ENCODE measurements at regions not wholly inside any gene's neighbourhood (a gene's known extent, or its start where the extent isn't known, plus 50 kb on each side); places are given as distances from the start of the nearest gene placed in this dataset.

DNA sequence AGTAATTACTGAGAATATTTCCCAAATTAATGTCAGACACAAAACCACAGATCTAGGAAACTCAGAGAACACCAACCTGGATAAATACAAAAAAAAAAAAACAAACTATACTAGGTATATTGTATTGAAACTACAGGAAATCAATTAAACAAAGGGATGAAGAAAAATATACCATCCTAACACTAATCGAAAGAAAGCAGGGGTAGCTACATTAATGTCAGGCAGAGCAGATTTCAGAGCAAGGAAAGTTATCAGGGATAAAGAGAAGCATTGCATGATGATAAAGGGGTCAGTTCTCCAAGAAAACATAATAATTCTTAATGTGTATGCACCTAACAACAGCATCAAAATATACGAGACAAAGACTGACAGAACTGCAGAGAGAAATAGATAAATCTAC is 89.9 kb downstream of the TOMM20 start:
- Histone ChIP-seq H3K9me3 (ENCODE audit: severe bottlenecking) (no peaks in the 10 kb centered on the region), H3K4me3 (ENCODE audit: severe bottlenecking) (no peak overlapping the region), H3K27ac (ENCODE audit: poor library complexity, severe bottlenecking) (no peak overlapping the region), H3K27me3 (ENCODE audit: insufficient read depth, poor library complexity, severe bottlenecking) (no peaks in the 10 kb centered on the region), H3K4me1 (ENCODE audit: insufficient read depth, poor library complexity, severe bottlenecking) (no peaks in the 10 kb centered on the region), H3K36me3 (ENCODE audit: low read depth) (no peaks in the 10 kb centered on the region)
- ATAC-seq (ENCODE audit: low read depth) (no peak), DNase-seq (ENCODE audit: low spot score) (no peak)
- TF ChIP-seq, protein P1, sequence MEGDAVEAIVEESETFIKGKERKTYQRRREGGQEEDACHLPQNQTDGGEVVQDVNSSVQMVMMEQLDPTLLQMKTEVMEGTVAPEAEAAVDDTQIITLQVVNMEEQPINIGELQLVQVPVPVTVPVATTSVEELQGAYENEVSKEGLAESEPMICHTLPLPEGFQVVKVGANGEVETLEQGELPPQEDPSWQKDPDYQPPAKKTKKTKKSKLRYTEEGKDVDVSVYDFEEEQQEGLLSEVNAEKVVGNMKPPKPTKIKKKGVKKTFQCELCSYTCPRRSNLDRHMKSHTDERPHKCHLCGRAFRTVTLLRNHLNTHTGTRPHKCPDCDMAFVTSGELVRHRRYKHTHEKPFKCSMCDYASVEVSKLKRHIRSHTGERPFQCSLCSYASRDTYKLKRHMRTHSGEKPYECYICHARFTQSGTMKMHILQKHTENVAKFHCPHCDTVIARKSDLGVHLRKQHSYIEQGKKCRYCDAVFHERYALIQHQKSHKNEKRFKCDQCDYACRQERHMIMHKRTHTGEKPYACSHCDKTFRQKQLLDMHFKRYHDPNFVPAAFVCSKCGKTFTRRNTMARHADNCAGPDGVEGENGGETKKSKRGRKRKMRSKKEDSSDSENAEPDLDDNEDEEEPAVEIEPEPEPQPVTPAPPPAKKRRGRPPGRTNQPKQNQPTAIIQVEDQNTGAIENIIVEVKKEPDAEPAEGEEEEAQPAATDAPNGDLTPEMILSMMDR (IDR thresholded peaks at IDR 0.05; ENCODE audit: poor library complexity, severe bottlenecking) = no peak

DNA sequence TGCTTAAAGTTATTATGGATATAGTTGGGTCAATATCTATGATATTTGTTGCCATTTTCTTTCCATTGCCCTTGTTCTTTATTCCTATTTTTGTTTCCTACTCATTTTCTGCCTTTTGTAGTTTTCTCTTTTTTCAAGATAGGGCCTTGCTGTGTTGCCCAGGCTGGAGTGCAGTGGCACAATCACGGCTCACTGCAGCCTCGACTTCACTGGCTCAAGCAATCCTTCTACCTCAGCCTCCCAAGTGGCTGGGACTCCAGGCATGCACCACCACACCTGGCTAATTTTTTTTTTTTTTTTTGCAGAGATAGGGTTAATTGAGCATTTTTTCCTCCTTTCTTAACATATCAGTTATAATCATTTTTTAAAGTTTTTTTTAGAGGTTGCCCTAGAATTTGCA is 92.7 kb downstream of the TOMM20 start:
- ATAC-seq (ENCODE audit: low read depth) = no peak
- H3K4me3 ChIP-seq (ENCODE audit: severe bottlenecking) = no peak overlapping the region
- H3K36me3 ChIP-seq (ENCODE audit: low read depth) = no peaks in the 10 kb centered on the region
- TF ChIP-seq, protein P1 (IDR thresholded peaks at IDR 0.05; ENCODE audit: poor library complexity, severe bottlenecking) = no peak
- H3K4me1 ChIP-seq (ENCODE audit: insufficient read depth, poor library complexity, severe bottlenecking) = no peaks in the 10 kb centered on the region
- no peak overlapping the region for H3K27ac ChIP-seq (ENCODE audit: poor library complexity, severe bottlenecking)
- DNase-seq (ENCODE audit: low spot score) = no peak
- no peaks in the 10 kb centered on the region for H3K9me3 ChIP-seq (ENCODE audit: severe bottlenecking)
- no peaks in the 10 kb centered on the region for H3K27me3 ChIP-seq (ENCODE audit: insufficient read depth, poor library complexity, severe bottlenecking)

DNA sequence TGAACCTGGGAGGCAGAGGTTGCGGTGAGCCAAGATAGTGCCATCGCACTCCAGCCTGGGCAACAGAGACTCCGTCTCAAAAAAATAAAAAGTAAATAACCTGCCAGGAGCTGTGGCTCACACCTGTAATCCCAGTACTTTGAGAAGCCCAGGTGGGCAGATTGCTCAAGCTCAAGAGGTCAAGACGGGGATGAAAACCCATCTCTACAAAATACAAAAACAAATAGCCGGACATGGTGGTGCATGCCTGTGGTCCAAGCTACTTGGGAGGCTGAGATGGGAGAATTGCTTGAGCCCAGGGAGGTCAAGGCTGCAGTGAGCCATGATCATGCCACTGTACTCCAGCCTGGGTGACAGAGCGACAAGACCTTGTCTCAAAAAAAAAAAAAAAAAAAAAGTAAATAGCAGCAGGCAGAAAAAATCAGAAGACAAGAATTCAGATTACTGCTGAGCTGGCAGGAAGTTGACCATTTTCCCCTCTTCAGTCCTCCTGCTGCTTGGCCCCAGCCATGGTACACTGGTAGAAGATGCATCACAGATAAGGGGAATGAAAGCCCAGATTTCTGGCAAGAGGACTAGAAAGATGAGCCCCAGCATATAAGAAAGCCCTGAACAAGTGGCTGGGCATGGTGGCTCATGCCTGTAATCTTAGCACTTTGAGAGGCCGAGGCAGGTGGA is 97.6 kb downstream of the TOMM20 start:
- TF ChIP-seq, protein P1 (IDR thresholded peaks at IDR 0.05; ENCODE audit: poor library complexity, severe bottlenecking) = no peak
- no peak for ATAC-seq (ENCODE audit: low read depth)

DNA sequence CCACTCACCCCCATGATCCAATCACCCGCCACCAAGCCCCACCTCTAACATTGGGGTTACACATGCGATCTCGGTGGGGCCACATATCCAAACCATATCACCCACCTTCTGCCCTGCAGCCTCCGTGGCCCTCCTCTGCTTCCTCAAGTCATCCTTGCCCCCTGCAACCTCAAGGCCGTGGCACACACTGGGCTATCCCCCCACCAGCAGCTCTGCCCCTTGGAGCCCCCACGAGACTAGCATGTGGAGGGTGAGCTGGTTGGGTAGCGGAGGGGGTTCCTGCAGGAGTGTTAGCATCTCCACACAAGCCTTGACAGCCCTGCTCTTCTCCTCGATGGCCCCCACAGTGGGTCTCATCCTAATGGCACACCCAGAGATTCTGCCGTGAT is 100.8 kb downstream of the TOMM20 start:
- DNase-seq (ENCODE audit: low spot score) = no peak
- H3K4me1 ChIP-seq (ENCODE audit: insufficient read depth, poor library complexity, severe bottlenecking) = peaks cover 4% of the 10 kb centered on the region
- no peak for ATAC-seq (ENCODE audit: low read depth)
- H3K9me3 ChIP-seq (ENCODE audit: severe bottlenecking) = no peaks in the 10 kb centered on the region
- no peaks in the 10 kb centered on the region for H3K27me3 ChIP-seq (ENCODE audit: insufficient read depth, poor library complexity, severe bottlenecking)
- H3K27ac ChIP-seq (ENCODE audit: poor library complexity, severe bottlenecking) = no peak overlapping the region
- no peaks in the 10 kb centered on the region for H3K36me3 ChIP-seq (ENCODE audit: low read depth)
- H3K4me3 ChIP-seq (ENCODE audit: severe bottlenecking) = no peak overlapping the region
- TF ChIP-seq, protein P1 (IDR thresholded peaks at IDR 0.05; ENCODE audit: poor library complexity, severe bottlenecking) = no peak

More for the DNA sequence above, 97.6 kb downstream of the TOMM20 start:
- Histone ChIP-seq H3K36me3 (ENCODE audit: low read depth) (no peaks in the 10 kb centered on the region), H3K4me1 (ENCODE audit: insufficient read depth, poor library complexity, severe bottlenecking) (peaks cover 3% of the 10 kb centered on the region), H3K9me3 (ENCODE audit: severe bottlenecking) (no peaks in the 10 kb centered on the region), H3K4me3 (ENCODE audit: severe bottlenecking) (no peak overlapping the region), H3K27ac (ENCODE audit: poor library complexity, severe bottlenecking) (no peak overlapping the region), H3K27me3 (ENCODE audit: insufficient read depth, poor library complexity, severe bottlenecking) (no peaks in the 10 kb centered on the region)
- no peak for DNase-seq (ENCODE audit: low spot score)

DNA sequence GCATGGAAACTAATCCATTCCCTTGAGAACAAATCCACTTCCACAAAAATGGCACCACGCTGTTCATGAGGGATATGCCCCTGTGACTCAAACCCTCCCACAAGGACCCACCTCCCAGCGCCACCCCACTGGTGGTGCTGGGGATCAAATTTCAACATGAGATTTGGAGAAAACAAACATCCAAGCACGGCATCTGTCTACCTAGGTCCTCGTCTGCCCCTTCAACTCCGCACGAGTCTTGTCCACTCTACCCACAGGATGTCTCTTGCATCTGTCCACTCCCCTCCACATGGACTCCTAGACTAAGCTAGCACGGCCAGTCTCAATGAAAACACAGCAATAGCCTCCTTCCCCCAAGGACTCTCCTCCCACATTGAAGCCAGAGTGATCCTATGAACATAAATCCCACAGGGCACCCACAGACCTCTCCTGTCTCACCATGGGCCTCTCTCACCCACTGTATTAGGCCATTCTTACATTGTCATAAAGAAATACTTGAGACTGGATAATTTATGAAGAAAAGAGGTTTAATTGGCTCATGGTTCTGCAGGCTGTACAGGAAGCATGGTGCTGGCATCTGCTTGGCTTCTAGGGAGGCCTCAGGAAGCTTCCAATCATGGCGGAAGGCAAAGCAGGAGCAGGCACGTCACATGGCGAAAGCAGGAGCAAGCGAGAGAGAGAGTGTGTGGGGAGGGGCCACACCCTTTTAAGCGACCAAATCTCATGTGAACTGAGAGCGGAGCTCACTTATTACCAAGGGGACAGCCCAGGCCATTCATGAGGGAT is 101.4 kb downstream of the TOMM20 start:
- peaks cover 4% of the 10 kb centered on the region for H3K4me1 ChIP-seq (ENCODE audit: insufficient read depth, poor library complexity, severe bottlenecking)
- ATAC-seq (ENCODE audit: low read depth) (no peak), DNase-seq (ENCODE audit: low spot score) (no peak)
- H3K27me3 ChIP-seq (ENCODE audit: insufficient read depth, poor library complexity, severe bottlenecking) = no peaks in the 10 kb centered on the region
- H3K9me3 ChIP-seq (ENCODE audit: severe bottlenecking) = no peaks in the 10 kb centered on the region
- no peaks in the 10 kb centered on the region for H3K36me3 ChIP-seq (ENCODE audit: low read depth)
- no peak overlapping the region for H3K27ac ChIP-seq (ENCODE audit: poor library complexity, severe bottlenecking)
- TF ChIP-seq, protein P1 (IDR thresholded peaks at IDR 0.05; ENCODE audit: poor library complexity, severe bottlenecking) = no peak
- no peak overlapping the region for H3K4me3 ChIP-seq (ENCODE audit: severe bottlenecking)
